ENCODE measurements at regions not wholly inside any gene's neighbourhood (a gene's known extent, or its start where the extent isn't known, plus 50 kb on each side); places are given as distances from the start of the nearest gene placed in this dataset.
"Not testable (repeated sequence)": the region's sequence is repeated elsewhere in the genome, so short reads cannot be mapped to it uniquely, and the experiment has no call there.

DNA sequence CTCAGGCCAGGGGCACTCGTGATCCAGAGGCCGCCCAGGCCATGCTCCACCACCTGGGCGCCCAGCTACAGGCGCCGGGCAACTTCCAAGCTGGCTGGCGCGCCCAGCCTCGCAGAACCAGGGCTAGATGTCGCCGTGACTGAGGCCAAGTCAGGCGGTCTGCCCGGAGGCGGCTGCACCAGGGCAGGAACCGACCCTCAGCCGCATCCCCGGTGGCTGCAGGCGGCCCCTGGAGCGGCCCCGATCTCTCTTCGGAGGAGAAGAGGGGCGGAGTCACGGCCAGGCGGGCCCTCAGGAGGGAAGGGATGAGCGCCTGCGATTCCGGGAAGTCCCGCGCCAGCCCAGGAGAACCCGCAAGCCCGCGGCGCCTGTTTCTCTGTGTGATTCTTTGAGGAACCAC, 63.2 kb upstream of the GPR39 start:
- ATAC-seq (peak; percentile 26 to 50 (median 42)), DNase-seq (peak; percentile 40 to 83 (median 56))
- FAIRE-seq; H3K36me3 ChIP-seq; H3K27me3 ChIP-seq; H3K9me3 ChIP-seq; H3K4me1 ChIP-seq; intact Hi-C loops (cut with DNase I): not testable (repeated sequence)
- peak overlapping the region; percentile 23 to 55 (median 49) for H3K4me3 ChIP-seq
- peak overlapping the region in 2 of 4 donors; percentile 55 to 64 for H3K27ac ChIP-seq
- WGBS, 2 donors: 0% methylated on average over 24 to 32 of the region's 32 CpGs

DNA sequence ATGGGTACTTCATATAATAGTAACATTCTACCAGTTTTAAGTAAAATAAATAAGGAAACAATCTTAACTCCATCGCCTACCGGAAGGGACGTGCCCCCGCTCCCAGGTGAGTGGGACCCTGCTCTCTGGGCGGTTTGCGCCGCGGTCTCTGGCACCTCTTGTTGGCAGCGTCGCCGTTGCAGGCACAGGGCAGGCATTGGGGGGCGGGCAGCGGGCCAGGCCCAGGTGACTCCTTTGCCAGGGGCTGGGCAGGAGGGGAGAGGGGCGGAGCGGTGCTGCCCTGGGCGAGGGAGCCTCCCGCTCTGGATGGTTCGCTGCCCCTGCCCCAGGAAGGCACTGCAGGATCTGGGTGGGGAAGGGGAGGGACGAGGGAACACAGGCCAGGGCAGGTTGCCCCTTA, 55.6 kb upstream of the GPR39 start:
- peak in 3 of 6 donors; percentile 37 to 75 (median 62) for DNase-seq
- H3K36me3 ChIP-seq; intact Hi-C loops (cut with DNase I); FAIRE-seq; H3K9me3 ChIP-seq; ATAC-seq; H3K27ac ChIP-seq; H3K4me3 ChIP-seq; H3K4me1 ChIP-seq; H3K27me3 ChIP-seq: not testable (repeated sequence)
- 73 to 74% methylated on average over 19 of the region's 19 CpGs for WGBS, 2 donors

DNA sequence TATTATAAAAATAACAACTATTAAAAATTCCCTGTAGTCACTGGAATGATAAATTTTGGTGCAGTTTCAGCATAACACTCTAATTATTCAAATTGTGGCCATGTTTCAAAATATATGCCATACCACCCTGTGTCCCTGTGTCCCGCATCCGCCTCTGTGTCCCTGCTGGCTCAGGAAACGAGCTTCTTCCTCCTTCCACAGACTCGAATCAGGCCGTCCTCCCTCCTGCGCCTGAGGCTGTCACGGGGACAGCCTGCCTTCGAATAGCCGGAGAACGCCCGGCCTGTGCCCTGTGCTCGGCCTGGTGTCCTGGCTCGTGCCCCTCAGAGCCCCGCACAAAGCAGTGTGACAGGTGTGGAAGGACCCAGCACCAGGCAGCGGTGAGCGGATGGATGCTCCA, 55.1 kb upstream of the GPR39 start:
- WGBS, 2 donors: 77 to 78% methylated on average over 12 to 14 of the region's 16 CpGs
- H3K27me3 ChIP-seq; DNase-seq; H3K9me3 ChIP-seq; H3K27ac ChIP-seq; H3K4me1 ChIP-seq; FAIRE-seq; intact Hi-C loops (cut with DNase I); H3K4me3 ChIP-seq; H3K36me3 ChIP-seq; ATAC-seq: not testable (repeated sequence)

DNA sequence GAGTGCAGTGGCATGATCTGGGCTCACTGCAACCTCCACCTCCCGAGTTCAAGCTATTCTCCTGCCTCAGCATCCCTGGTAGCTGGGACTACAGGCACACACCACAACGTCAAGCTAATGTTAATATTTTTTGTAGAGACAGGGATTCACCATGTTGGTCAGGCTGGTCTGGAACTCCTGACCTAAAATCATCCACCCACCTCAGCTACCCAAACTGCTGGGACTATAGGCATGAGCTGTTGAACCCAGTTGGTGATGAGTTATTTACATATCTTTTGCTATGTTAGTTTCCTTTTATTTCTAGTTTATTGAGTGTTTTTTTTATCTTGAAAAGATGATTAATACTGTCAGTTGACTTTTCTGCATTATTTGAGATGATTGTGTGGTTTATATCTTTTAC, 53.3 kb upstream of the GPR39 start:
- DNase-seq; ATAC-seq; FAIRE-seq; H3K4me3 ChIP-seq; H3K36me3 ChIP-seq; H3K27me3 ChIP-seq; H3K9me3 ChIP-seq; intact Hi-C loops (cut with DNase I); H3K4me1 ChIP-seq; H3K27ac ChIP-seq: not testable (repeated sequence)
- 63 to 67% methylated on average over 2 of the region's 2 CpGs for WGBS, 2 donors

DNA sequence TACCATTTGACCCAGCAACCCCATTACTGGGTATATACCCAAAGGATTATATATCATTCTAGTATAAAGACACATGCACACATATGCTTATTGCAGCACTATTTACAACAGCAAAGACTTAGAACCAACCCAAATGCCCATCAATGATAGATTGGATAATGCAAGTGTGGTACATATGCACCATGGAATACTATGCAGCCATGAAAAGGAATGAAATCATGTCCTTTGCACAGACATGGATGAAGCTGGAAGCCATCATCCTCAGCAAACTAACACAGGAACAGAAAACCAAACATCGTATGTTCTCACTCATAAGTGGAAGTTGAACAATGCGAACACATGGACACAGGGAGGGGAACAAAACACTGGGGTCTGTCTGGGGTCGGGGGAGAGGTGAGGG, 50.6 kb upstream of the GPR39 start:
- FAIRE-seq; ATAC-seq; H3K27ac ChIP-seq; H3K9me3 ChIP-seq; intact Hi-C loops (cut with DNase I); H3K27me3 ChIP-seq; H3K4me1 ChIP-seq; H3K36me3 ChIP-seq; H3K4me3 ChIP-seq; DNase-seq: not testable (repeated sequence)
- 45 to 50% methylated on average over 3 of the region's 3 CpGs for WGBS, 2 donors

DNA sequence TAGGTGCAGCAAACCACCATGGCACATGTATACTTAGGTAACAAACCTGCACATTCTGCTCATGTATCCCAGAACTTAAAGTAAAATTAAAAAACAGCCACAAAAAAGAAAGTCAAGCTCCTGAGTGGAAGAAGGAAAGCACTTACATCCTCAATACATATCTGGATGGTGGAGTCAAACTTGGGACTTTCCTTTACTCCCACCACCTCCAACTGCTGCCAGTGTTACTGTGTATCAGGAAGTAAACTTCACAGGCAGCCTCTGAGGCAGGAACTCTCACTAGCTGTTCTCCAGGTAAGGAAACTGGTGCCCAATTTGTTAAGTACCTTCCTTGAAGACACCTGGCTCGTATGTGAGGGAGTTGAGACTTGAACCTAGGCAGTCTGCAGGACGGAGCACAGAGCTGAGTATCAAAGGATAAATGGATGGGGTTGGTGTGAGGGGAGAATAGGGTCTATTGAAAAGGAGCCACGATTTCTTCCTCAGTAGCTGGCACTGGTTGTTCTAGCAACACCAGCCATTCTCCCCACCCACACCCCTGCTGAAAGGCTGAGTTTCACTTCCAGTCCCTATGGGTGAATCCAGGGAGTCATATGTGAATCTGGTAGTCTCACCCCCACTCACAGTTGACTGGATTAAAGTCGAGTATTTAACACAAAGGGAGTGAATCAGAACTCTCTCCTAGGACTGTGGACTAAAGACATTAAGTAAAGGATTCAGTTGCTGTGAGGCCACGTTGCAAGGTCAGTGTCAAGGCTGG, 50.0 kb upstream of the GPR39 start:
- no peak overlapping the region for H3K4me3 ChIP-seq
- TF ChIP-seq, protein P1, sequence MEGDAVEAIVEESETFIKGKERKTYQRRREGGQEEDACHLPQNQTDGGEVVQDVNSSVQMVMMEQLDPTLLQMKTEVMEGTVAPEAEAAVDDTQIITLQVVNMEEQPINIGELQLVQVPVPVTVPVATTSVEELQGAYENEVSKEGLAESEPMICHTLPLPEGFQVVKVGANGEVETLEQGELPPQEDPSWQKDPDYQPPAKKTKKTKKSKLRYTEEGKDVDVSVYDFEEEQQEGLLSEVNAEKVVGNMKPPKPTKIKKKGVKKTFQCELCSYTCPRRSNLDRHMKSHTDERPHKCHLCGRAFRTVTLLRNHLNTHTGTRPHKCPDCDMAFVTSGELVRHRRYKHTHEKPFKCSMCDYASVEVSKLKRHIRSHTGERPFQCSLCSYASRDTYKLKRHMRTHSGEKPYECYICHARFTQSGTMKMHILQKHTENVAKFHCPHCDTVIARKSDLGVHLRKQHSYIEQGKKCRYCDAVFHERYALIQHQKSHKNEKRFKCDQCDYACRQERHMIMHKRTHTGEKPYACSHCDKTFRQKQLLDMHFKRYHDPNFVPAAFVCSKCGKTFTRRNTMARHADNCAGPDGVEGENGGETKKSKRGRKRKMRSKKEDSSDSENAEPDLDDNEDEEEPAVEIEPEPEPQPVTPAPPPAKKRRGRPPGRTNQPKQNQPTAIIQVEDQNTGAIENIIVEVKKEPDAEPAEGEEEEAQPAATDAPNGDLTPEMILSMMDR (IDR thresholded peaks at IDR 0.05): no peak
- FAIRE-seq (no peak), DNase-seq (no peak), ATAC-seq (peak in 1 of 4 donors; percentile 38)
- H3K4me1 ChIP-seq: no peaks in the 10 kb centered on the region
- H3K27ac ChIP-seq: no peak overlapping the region
- no peaks in the 10 kb centered on the region for H3K36me3 ChIP-seq
- intact Hi-C loops (cut with DNase I): no loop called here
- 65 to 70% methylated on average over 5 of the region's 5 CpGs for WGBS, 2 donors
- H3K9me3 ChIP-seq: no peaks in the 10 kb centered on the region
- H3K27me3 ChIP-seq: no peaks in the 10 kb centered on the region

Small RNAs in the stretch of these regions (microRNA-seq; reads per million reads assigned to microRNA genes)
- gene MIR663B: 0 reads per million in 2 donors

Data from pancreas (tissue), 10 donors.